ENCODE measurements at regions not wholly inside any gene's neighbourhood (a gene's known extent, or its start where the extent isn't known, plus 50 kb on each side); places are given as distances from the start of the nearest gene placed in this dataset.

GRCh38 chr12:86634456-86635410 lies 378.5 kb upstream of the MGAT4C start:
- H3K27me3 Mint-ChIP-seq, result no peaks in the 10 kb centered on the region
- CTCF ChIA-PET, result no interaction called here
- TF ChIP-seq, protein P1, sequence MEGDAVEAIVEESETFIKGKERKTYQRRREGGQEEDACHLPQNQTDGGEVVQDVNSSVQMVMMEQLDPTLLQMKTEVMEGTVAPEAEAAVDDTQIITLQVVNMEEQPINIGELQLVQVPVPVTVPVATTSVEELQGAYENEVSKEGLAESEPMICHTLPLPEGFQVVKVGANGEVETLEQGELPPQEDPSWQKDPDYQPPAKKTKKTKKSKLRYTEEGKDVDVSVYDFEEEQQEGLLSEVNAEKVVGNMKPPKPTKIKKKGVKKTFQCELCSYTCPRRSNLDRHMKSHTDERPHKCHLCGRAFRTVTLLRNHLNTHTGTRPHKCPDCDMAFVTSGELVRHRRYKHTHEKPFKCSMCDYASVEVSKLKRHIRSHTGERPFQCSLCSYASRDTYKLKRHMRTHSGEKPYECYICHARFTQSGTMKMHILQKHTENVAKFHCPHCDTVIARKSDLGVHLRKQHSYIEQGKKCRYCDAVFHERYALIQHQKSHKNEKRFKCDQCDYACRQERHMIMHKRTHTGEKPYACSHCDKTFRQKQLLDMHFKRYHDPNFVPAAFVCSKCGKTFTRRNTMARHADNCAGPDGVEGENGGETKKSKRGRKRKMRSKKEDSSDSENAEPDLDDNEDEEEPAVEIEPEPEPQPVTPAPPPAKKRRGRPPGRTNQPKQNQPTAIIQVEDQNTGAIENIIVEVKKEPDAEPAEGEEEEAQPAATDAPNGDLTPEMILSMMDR (IDR thresholded peaks at IDR 0.05), result no peak
- POLR2A ChIA-PET, result no interaction called here
- no peak overlapping the region for H3K27ac Mint-ChIP-seq
- no peak for ATAC-seq (ENCODE audit: low read depth)
- H3K4me3 Mint-ChIP-seq, result no peak overlapping the region
- peaks cover 2% of the 10 kb centered on the region for H3K9me3 Mint-ChIP-seq
- DNase-seq, result no peak
- no peaks in the 10 kb centered on the region for H3K36me3 Mint-ChIP-seq (ENCODE audit: low read depth)
- intact Hi-C loops (cut with micrococcal nuclease), result no loop called here
- H3K4me1 Mint-ChIP-seq, result no peaks in the 10 kb centered on the region

GRCh38 chr12:86627001-86627400 lies 370.8 kb upstream of the MGAT4C start:
- Mint-ChIP-seq H3K27me3 (no peaks in the 10 kb centered on the region), H3K27ac (no peak overlapping the region), H3K9me3 (peaks cover 11% of the 10 kb centered on the region), H3K36me3 (ENCODE audit: low read depth) (no peaks in the 10 kb centered on the region), H3K4me3 (no peak overlapping the region), H3K4me1 (no peaks in the 10 kb centered on the region)
- ATAC-seq (ENCODE audit: low read depth) (no peak), DNase-seq (no peak)
- TF ChIP-seq, protein P1 (IDR thresholded peaks at IDR 0.05), result no peak
- ChIA-PET POLR2A (no interaction called here), CTCF (no interaction called here)
- intact Hi-C loops (cut with micrococcal nuclease), result no loop called here

- Mint-ChIP-seq H3K27ac (no peak overlapping the region), H3K4me1 (no peaks in the 10 kb centered on the region), H3K9me3 (peaks cover 11% of the 10 kb centered on the region), H3K36me3 (ENCODE audit: low read depth) (no peaks in the 10 kb centered on the region), H3K4me3 (no peak overlapping the region), H3K27me3 (no peaks in the 10 kb centered on the region)
- no peak for ATAC-seq (ENCODE audit: low read depth)
- DNase-seq, result no peak
- ChIA-PET POLR2A (no interaction called here), CTCF (no interaction called here)
- TF ChIP-seq, protein P1 (IDR thresholded peaks at IDR 0.05), result no peak
- intact Hi-C loops (cut with micrococcal nuclease), result no loop called here
Measured at GRCh38 chr12:86623267-86623666, 367.1 kb upstream of the MGAT4C start.

- Mint-ChIP-seq H3K4me3 (no peak overlapping the region), H3K9me3 (peaks cover 14% of the 10 kb centered on the region), H3K27ac (no peak overlapping the region), H3K27me3 (no peaks in the 10 kb centered on the region), H3K4me1 (no peaks in the 10 kb centered on the region), H3K36me3 (ENCODE audit: low read depth) (no peaks in the 10 kb centered on the region)
- TF ChIP-seq, protein P1 (IDR thresholded peaks at IDR 0.05), result no peak
- POLR2A ChIA-PET, result no interaction called here
- DNase-seq (no peak), ATAC-seq (ENCODE audit: low read depth) (no peak)
- intact Hi-C loops (cut with micrococcal nuclease), result no loop called here
- CTCF ChIA-PET, result interaction anchor here (0.7 kb wide), 1 partner anchor 1316 kb away, joined by 4 read pairs; no protein-coding TSS in a partner anchor
Measured at GRCh38 chr12:86621957-86622356, 365.8 kb upstream of the MGAT4C start.

GRCh38 chr12:86613311-86613710 lies 357.1 kb upstream of the MGAT4C start:
- ChIA-PET POLR2A (no interaction called here), CTCF (no interaction called here)
- H3K9me3 Mint-ChIP-seq, result peaks cover 3% of the 10 kb centered on the region
- DNase-seq, result no peak
- TF ChIP-seq, protein P1 (IDR thresholded peaks at IDR 0.05), result no peak
- H3K4me3 Mint-ChIP-seq, result no peak overlapping the region
- no peaks in the 10 kb centered on the region for H3K4me1 Mint-ChIP-seq
- no peak for ATAC-seq (ENCODE audit: low read depth)
- intact Hi-C loops (cut with micrococcal nuclease), result no loop called here
- H3K36me3 Mint-ChIP-seq (ENCODE audit: low read depth), result no peaks in the 10 kb centered on the region
- H3K27me3 Mint-ChIP-seq, result no peaks in the 10 kb centered on the region
- no peak overlapping the region for H3K27ac Mint-ChIP-seq
